ENCODE measurements at regions not wholly inside any gene's neighbourhood (a gene's known extent, or its start where the extent isn't known, plus 50 kb on each side); places are given as distances from the start of the nearest gene placed in this dataset.
"Not testable (repeated sequence)": the region's sequence is repeated elsewhere in the genome, so short reads cannot be mapped to it uniquely, and the experiment has no call there.

DNA sequence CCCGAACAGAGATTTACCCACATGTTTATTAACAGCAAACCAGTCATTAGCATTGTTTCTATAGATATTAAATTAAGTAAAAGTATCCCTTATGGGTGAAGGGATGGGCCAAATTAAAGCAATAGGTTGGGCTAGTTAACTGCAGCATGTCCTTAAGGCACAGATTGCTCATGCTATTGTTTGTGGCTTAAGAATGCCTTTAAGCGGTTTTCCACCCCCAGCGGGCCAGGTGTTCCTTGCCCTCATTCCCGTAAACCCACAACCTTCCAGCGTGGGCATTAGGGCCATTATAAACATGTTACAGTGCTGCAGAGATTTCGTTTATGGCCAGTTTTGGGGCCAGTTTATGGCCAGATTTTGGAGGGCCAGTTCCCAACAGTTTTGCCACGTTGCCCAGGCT is 245.3 kb upstream of the PROK2 start:
- DNase-seq (ENCODE audit: low spot score): not testable (repeated sequence)

DNA sequence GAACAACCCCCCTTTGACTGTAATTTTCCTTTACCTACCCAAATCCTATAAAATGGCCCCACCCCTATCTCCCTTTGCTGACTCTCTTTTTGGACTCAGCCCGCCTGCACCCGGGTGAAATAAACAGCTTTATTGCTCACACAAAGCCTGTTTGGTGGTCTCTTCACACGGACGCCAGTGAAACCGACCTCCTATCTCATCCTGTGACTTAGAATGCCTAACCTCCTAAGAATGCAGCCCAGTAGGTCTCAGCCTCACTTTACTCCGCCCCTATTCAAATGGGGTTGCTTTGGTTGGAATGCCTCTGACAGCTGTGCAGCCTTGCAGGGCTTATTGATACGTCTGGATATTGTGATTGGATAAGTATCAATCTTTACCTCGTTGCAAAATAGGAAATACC is 243.8 kb upstream of the PROK2 start:
- DNase-seq (ENCODE audit: low spot score): not testable (repeated sequence)

DNA sequence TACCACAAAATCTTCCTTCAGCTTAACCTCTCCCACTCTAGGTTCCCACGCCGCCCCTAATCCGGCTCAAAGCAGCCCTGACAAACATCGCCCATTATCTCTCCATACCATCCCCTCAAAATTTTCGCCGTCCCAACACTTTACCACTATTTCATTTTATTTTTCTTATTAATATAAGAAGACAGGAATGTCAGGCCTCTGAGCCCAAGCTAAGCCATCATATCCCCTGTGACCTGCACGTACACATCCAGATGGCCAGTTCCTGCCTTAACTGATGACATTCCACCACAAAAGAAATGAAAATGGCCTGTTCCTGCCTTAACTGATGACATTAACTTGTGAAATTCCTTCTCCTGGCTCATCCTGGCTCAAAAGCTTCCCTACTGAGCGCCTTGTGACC is 243.4 kb upstream of the PROK2 start:
- DNase-seq (ENCODE audit: low spot score): not testable (repeated sequence)

GRCh38 chr3:72027728-72028127 is 242.8 kb upstream of the PROK2 start:
- peak; percentile 48 for DNase-seq (ENCODE audit: low spot score)

- no peak for DNase-seq (ENCODE audit: low spot score)
These were observed 237.1 kb upstream of the PROK2 start for GRCh38 chr3:72022027-72022426.

DNA sequence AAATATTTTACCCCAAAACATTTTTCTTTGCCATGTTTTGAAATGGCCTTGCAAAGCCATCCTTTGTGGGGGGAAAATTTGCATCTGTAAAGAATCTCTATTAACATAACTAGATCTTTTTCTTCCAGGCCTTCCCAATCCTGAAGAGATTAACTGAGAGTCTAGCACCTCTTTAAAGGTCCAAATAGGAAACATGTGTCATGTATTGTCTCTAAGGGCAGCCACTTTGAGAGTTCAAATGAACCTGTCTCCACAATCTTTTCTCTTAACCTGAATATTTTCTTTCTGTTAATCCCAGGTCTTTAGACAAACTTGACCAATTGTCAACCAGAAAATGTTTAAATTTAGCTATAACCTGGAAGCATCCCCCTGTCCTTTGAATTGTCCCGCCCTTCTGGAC is 236.6 kb upstream of the PROK2 start:
- DNase-seq (ENCODE audit: low spot score): no peak

DNA sequence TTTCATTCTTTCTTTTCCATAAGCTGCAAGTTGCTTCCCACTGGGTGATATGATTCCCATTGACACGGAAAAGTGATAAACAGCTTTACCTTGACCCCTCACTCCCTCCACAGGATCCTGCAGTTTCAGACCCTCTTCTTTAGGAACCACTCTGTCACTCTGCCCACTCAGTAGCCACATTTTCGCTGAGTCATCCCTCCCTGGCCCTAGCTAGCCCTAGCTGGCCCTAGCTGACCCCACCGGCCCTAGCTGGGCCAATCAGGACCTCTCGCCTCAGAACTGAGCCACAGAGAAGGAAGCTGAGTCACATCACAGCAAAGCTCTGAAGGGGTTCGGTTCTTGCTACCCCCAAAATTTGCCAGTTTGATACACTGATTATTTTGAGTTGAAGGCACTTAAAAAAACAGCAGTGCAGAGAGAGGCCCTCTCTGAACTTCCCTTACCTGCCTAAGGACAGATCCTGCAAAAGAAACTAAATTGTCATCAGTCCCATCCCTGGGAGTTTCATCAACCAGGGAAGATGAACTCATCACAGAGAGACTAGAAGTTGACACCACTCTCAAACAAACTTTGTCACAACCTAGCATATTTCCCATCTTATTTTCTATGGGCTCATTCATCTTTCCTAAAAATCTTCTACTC is 233.5 kb upstream of the PROK2 start:
- DNase-seq (ENCODE audit: low spot score): peak; percentile 62

- DNase-seq (ENCODE audit: low spot score): no peak
These were observed 233.0 kb upstream of the PROK2 start for GRCh38 chr3:72017935-72018334.

DNA sequence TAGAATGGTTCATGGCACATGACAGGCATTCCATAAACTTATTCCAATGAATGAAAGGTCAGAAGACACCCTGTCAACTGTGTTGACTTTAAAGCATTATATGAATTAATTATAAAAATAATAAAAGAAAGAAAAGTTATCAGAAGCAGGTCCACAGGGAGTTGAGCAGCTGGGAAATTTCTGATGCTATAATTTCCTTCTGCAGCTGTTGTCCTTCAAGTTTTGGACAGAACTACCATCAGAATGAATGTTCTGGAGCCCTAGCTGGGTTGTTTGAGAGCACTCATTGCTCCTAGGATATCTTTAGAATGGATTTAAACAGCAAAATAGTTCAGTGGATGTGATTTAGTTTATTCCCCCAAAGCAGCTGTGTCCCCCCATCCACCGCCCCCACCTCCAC is 232.4 kb upstream of the PROK2 start:
- DNase-seq (ENCODE audit: low spot score): no peak

- DNase-seq (ENCODE audit: low spot score): no peak
These were observed 230.5 kb upstream of the PROK2 start for GRCh38 chr3:72015463-72015862.

DNA sequence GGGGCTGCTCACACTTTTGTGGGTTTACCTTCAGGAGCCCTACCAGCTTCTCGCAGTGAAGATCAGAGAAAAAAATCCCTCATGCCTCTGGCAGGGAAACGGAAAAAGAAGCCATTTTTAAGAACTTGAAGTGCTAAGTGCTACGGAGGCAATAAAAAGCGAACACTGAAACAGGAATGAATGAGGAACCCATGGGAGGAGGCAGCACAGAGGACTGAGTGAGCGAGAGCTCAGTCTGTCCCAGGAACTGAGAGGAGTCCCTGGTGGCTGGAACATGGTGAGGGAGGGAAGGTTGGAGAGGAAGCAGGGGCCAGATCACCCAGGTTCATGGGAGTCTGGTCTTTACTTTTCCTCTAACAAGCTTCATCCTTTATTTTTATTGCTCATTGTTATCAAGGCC is 228.1 kb upstream of the PROK2 start:
- no peak for DNase-seq (ENCODE audit: low spot score)

DNA sequence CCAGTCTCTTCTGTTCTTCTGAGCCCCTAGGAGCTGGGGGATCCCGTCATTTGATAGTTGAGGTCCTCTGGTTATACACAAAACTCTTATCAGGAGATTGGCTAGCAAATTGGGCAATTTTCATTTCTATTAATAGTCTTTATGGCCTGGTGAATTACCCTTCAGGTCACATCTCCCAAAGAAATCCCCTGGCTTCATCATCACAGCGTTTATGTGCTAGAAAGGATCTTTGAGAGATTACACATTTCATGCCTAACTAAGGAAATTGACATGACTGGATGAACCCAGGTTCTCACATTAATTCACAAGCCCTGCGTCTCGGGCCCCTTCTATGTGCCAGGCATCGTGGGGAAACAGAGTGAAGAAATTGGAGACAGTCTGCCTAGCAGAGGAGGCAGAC is 227.4 kb upstream of the PROK2 start:
- no peak for DNase-seq (ENCODE audit: low spot score)

- no peak for DNase-seq (ENCODE audit: low spot score)
These were observed 226.5 kb upstream of the PROK2 start for GRCh38 chr3:72011485-72011884.

- DNase-seq (ENCODE audit: low spot score): no peak
These were observed 225.0 kb upstream of the PROK2 start for GRCh38 chr3:72009851-72010443.

GRCh38 chr3:72008226-72008996 is 223.5 kb upstream of the PROK2 start:
- DNase-seq (ENCODE audit: low spot score): no peak

- DNase-seq (ENCODE audit: low spot score): no peak
These were observed 221.9 kb upstream of the PROK2 start for GRCh38 chr3:72006631-72007556.

- DNase-seq (ENCODE audit: low spot score): peak; percentile 21
These were observed 219.9 kb upstream of the PROK2 start for GRCh38 chr3:72004749-72005292.

GRCh38 chr3:72003936-72004335 is 219.0 kb upstream of the PROK2 start:
- no peak for DNase-seq (ENCODE audit: low spot score)

DNA sequence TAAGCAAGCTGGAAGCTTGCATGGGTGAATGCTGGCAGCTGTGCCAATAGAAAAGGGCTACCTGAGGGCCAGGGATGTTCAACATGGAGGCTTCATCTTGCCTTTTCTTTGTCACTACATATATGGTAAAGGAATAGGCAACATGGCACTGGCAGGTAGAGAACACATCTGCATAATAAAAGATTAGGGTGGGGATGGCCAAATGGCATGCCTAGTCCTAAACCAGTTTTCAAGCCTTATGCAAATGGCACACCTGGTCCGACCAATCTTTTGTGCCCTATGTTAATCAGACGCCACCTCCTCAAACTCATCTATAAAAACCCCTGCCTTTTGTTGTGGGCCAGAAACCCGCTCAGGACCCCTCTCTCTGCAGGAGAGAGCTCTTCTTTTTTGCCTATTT is 216.8 kb upstream of the PROK2 start:
- no peak for DNase-seq (ENCODE audit: low spot score)

DNA sequence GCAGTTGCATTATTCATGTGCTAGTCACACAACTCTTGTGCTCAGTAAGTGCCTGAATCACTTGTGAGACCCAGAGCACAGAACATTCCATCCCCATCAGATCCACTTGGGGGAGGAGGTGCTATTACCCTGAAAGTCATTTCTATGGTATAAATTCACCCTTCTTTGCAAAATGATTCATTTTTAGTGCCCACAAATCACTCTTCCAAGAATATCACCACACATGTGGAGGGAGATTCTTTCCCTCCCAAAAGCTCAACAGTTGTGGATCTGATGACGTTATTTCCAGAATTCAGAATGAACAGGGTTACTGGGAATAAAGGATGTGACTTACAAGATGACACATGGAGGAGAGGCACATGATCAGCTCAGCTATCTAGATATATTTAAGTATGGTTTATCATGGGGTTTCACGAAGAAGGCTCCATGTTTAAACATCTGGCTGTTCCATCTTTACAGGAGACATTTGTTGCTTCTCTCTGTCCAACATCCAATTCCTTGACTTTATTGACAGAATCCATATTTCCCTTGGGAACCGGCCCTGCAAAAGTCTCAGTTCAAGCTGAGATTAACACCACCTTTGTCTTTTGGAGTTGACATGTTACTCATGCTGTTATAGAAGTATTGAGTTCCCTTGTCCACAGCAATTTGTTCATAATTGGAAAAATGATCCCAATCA is 214.2 kb upstream of the PROK2 start:
- DNase-seq (ENCODE audit: low spot score): no peak

DNA sequence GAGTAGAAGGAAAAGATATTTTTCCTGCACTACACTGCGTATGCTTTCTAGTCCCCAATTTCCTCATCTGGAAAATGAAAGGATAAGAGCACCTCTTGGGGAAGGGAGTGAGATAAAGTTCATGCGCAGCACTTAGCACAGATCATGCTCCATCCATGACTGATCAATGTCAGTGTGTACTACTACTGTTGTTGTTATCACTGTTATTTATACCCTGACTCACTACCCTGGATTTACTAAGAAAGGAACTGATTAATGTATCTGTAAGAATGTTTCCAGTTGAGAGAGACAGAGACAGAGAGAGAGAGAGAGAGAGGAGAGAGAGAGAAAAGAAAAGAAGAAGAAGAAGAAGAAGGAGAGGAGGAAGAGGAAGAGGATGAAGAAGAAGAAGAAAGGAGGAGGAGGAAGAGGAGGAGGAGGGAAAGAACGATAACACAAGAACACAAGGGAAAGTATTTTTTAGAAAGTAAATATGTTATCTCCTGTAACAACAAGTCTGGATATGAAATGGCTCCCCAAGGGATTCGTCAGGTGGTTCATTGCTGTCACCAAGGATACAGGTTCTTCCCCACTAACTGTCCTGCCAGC is 212.2 kb upstream of the PROK2 start:
- no peak for DNase-seq (ENCODE audit: low spot score)
